COLO668 (cell line): ENCODE measurements at regions not wholly inside any gene's neighbourhood (a gene's known extent, or its start where the extent isn't known, plus 50 kb on each side); places are given as distances from the start of the nearest gene placed in this dataset.

Source experiments
- DNase-seq: peaks from one replicate; lab custom pipeline; 2025; ENCODE audit not compliant: unreplicated experiment; lab: John Stamatoyannopoulos, UW

- no peak for DNase-seq
These were observed 92.2 kb downstream of the PLCE1 start for GRCh38 chr10:94085766-94086437.

- no peak for DNase-seq
These were observed 95.2 kb downstream of the PLCE1 start for GRCh38 chr10:94088926-94089381.

DNA sequence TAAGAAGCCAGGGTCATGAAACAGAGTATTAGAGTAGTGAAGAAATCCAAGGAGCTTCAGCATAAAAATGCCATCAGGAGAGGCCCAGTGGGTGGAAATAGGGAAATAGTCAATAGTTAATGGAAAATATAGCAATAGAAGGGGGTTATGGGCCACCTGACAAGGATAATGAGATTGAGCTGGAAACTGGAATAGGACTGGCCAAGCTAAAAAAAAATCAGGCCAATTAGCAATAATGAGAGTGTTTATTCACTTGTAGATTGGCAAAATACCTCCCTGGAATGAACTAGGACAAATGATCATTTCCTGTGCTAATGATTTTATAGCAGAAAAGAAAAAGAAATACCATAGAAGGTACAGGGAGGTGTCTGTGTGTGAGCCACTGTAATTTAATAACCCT lies 97.9 kb downstream of the PLCE1 start:
- no peak for DNase-seq

GRCh38 chr10:94092848-94093247 lies 99.1 kb downstream of the PLCE1 start:
- DNase-seq, result no peak

- no peak for DNase-seq
These were observed 99.7 kb downstream of the PLCE1 start for GRCh38 chr10:94093286-94093905.

DNA sequence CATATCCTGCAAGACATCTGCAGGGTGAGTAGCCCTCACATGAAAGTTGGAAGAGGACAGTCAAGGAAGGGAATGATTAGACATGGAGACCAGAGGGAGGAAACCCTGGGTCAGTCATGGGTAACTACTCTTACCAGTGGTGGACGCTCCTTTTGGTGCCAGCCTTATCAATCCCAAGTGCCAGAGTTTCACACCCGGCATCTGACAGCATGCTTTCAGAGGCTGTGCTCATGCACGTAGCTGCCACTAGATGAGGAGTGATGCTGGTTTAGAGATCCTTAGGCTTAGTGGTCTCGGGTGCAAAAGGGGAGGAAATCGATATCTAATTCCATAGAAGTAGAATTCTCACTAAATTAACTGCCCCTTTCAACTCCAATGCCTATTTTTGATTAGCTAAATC lies 100.8 kb downstream of the PLCE1 start:
- no peak for DNase-seq

- no peak for DNase-seq
These were observed 103.9 kb downstream of the PLCE1 start for GRCh38 chr10:94097656-94098055.

DNA sequence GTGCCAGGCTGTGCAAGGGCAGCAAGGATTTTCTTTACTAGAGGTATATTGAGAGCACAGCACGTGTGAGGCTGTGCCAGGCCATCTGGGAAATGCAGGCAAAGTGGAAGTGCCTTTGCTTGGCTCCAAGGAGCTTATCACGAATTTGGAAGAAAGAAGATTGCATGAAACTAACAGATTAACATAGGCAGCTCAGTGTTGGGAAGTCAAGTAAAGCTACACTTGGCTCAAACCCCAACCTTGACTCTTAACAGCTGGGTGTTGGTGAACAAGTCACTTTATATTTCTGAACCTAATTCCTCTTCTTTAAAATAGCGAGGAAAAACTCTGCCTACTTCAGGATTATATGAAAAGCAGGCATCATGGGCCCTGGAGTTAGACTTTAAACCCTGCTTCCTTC lies 105.2 kb downstream of the PLCE1 start:
- DNase-seq, result no peak

GRCh38 chr10:94101894-94102293 lies 108.2 kb downstream of the PLCE1 start:
- no peak for DNase-seq

DNA sequence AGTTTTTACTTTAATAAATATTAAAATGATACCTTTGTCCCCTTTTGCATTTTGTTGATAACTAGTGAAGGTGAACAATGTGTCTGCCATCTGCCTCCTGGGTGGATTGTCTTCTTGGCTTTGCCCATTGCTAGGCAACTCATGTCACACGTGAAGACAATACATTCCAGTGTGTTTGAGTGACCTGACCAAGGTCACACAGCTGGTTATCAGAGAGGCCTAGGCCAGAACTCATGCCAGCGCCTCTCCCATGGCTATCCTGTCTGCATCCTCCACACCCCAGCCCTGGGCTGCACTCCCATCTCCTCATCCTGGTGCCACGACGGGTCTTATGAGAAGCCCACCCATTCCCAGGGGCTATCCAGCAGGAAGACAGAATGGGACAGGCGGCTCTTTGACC lies 108.7 kb downstream of the PLCE1 start:
- DNase-seq, result no peak

DNA sequence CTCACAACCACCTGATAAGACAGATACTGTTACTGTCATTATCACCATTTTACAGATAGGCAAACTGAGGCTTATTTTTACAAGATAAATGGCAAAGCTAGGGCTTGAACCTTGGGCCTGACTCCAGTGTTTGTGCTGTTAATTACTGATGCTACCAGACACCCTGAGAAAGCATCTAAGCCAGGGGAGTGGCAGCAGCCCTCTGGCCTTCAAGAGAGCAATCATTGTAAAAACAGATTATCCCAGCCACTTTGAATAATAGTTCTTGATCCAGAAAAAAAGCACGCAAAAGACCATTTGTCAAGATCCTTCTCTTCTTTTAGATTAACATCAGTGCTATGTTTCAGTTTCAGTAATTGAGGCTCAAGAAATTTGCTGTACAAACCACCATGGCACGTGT lies 109.5 kb downstream of the PLCE1 start:
- no peak for DNase-seq

DNA sequence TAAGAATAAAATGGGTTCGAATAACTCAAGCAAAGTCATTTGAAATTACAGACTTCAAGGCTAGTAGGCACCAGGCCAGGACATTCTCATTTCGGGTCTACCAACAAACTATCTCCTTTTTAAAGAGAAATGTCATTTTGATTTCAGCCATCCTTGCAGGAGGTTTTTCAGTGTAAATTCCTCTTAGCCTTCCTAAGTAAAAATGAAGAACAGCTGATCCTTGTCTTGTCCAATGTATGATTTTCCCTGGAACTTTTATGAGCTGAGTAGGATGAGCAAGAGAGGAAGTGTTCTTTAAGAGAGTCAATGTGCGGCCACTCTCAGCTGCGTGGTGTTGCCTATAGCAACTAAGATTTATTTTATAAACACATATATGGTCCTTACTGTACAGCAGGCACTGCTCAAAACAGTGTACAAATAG lies 110.1 kb downstream of the PLCE1 start:
- DNase-seq, result no peak

DNA sequence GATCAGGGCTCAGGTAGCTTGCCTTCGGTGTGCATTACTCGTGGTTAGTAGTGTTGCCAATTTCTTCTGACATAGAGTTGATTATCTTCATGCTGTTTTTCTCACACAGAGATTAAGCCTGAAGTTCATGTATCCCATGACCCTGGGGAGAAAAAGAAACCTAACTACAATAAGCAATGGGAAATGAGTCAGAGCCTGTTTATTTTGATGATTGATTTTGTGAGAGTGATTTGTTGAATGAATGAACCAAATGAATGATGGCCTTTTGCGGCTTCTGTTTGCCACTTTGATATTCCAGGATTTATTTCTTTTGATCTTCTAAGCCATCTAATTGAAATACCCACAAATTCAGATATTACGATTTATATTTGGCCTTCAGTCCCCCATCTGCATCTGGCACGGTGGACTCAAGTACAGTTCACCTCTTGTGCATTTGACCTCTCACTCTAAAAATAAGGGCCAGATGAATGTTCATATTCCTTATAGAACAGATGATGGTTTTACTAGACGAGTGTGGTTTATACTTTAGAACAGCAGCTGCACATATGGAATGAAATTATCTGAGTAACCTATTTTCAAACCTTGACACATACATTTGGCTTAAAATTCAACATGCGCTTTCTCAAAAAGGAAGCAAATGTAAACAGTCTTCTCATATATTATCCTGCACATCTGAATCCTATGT lies 110.7 kb downstream of the PLCE1 start:
- no peak for DNase-seq

GRCh38 chr10:94105226-94105625 lies 111.5 kb downstream of the PLCE1 start:
- no peak for DNase-seq

DNA sequence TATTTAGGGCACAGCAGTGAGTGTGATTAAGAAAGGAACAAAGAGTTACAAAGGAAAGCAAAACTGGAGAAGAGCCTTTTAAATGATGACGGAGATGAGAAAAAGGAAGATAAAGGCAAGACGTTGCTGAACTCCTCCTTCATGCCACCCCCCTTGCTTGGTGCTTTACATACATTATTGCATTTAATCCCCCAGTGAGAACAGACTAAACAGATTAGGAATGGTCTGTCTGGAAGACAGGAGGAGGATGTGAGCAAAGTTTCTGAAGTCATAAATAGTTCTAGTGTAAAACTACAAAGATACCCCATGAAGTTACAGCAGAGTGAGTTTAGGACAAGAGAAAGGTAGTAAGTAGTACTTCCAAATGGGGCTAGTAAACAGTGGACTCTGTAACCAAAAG lies 113.5 kb downstream of the PLCE1 start:
- no peak for DNase-seq

DNA sequence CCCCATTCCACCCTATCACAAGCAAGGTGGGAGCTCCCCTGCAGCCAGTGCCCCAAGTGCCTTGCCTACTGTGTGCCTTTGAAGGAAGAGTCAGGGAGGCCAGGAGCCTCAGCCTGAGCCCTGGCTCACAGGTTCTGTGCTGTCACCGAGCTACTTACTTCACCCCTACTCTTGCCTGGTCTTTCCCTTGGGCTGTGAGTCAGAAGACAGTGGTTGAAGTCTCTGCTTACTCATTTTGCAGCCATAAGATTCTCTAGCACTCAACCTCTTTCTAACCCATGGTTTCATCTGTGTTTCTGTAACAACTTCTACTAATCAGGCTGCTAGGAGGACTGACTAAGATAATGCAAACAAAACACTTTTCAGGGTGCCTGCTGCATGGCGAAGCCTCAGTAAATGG lies 114.5 kb downstream of the PLCE1 start:
- no peak for DNase-seq

GRCh38 chr10:94111367-94111766 lies 117.6 kb downstream of the PLCE1 start:
- no peak for DNase-seq

DNA sequence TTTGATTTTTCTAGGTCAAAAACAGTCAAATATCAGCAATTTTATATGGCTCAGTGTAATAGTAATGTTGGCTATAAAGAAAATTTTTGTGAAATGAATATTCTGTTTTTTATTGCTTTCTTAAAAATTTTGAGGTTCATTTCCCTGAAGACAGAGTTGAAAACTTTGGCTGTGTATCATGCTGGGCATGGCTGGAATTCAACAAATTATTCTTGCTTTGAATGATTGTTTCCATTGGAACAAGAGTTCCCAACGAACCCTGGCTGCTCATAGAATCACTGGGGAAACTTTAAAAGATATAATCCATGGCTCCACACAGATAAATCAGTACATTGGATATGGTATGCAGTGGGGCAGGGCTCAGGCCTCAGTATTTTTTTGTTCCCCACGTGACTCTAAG lies 118.6 kb downstream of the PLCE1 start:
- DNase-seq, result no peak

GRCh38 chr10:94115725-94116124 lies 122.0 kb downstream of the PLCE1 start:
- DNase-seq, result no peak

GRCh38 chr10:94116848-94117247 lies 123.1 kb downstream of the PLCE1 start:
- no peak for DNase-seq

GRCh38 chr10:94122211-94122610 lies 128.5 kb downstream of the PLCE1 start:
- no peak for DNase-seq

DNA sequence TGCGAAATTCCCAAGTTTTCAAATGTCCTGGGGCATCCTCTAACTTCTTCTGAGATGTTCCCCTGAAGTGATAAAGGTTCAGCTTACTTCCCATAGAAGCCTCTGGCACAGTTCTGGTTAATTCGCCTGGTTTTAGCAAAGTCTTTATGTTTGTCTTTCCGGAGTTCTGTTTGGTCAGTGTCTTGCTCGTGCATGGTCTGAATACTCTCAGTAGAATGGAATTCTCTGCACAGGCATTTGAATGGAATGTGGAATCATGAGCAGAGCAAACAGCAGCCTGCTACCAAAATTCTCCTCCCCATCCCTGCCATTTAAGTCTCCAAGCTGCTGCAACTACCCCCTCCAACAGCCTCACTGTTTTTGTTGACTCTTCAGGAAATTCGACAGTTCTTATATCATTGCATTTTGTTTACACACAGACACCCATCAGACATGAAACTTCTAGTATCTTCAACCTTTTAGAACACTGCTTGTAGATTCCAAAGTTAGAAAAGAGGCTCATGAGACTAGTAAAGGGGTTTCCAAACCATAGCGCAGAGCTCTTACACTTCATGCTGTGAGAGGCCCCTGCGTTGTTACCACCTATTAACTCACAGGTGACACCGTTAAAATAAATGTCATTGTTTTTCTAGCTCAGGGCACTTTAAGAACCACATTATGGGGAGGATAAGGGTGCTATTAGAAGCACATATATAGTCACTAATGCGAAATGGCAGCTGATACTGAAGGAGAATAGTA lies 129.7 kb downstream of the PLCE1 start:
- no peak for DNase-seq
